Bronchial epithelial cell (primary cell): ENCODE measurements at regions not wholly inside any gene's neighbourhood (a gene's known extent, or its start where the extent isn't known, plus 50 kb on each side); places are given as distances from the start of the nearest gene placed in this dataset.

ENCODE experiments used
- DNase-seq: peaks from one replicate; pipeline ENCODE4 v3.0.0-alpha.2; 2010; ENCODE audit warnings: low read depth
- FAIRE-seq: peaks from 2 replicates; lab custom pipeline; 2011; peaks lifted over from hg19 to GRCh38; lab: Jason Lieb, UNC
- H3K27me3 ChIP-seq: 2 replicates; pipeline ENCODE4 v1.5.1; 2011; ENCODE audit warnings: low read length; ENCODE audit not compliant: control insufficient read depth, insufficient read depth
- H3K36me3 ChIP-seq: 2 replicates; pipeline ENCODE4 v1.5.1; 2011; ENCODE audit warnings: low read length; ENCODE audit not compliant: control insufficient read depth, insufficient read depth
- H3K4me3 ChIP-seq: 2 replicates; pipeline ENCODE4 v1.5.1; 2011; ENCODE audit warnings: mild to moderate bottlenecking, low read depth, low read length, control low read depth
- TF ChIP-seq, protein P1 (sequence below): IDR thresholded peaks from 2 replicates; pipeline ENCODE4 v1.5.1; 2011; ENCODE audit warnings: mild to moderate bottlenecking, moderate library complexity, low read length, control low read depth, inconsistent platforms; ENCODE audit not compliant: insufficient read depth, severe bottlenecking

DNA sequence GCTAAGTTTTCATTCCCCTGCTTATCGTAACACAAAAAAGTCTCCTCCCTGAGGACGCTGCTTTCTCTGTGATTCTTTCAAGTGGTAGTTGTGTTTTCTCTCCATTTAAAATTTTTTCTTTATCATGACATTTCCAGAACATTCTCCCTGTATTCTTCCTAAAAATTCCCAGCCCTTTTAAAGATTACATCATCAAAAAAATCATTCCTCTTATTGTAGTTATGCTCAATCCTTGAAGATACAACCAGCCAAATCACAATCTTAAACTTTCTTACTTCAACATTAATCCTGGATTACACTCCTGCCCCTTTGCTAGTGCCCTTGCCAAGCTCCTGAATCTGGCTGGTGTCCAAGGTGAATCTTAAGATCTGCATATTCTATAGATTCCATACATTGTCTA, 163.7 kb upstream of the CBLB start:
- no peaks in the 10 kb centered on the region for H3K36me3 ChIP-seq
- TF ChIP-seq, protein P1, sequence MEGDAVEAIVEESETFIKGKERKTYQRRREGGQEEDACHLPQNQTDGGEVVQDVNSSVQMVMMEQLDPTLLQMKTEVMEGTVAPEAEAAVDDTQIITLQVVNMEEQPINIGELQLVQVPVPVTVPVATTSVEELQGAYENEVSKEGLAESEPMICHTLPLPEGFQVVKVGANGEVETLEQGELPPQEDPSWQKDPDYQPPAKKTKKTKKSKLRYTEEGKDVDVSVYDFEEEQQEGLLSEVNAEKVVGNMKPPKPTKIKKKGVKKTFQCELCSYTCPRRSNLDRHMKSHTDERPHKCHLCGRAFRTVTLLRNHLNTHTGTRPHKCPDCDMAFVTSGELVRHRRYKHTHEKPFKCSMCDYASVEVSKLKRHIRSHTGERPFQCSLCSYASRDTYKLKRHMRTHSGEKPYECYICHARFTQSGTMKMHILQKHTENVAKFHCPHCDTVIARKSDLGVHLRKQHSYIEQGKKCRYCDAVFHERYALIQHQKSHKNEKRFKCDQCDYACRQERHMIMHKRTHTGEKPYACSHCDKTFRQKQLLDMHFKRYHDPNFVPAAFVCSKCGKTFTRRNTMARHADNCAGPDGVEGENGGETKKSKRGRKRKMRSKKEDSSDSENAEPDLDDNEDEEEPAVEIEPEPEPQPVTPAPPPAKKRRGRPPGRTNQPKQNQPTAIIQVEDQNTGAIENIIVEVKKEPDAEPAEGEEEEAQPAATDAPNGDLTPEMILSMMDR = no peak
- FAIRE-seq (no peak), DNase-seq (no peak)
- H3K4me3 ChIP-seq = no peak overlapping the region
- H3K27me3 ChIP-seq = no peaks in the 10 kb centered on the region

- DNase-seq = no peak
- TF ChIP-seq, protein P1 = no peak
- Histone ChIP-seq H3K4me3 (no peak overlapping the region), H3K36me3 (no peaks in the 10 kb centered on the region), H3K27me3 (no peaks in the 10 kb centered on the region)
- no peak for FAIRE-seq
Measured at GRCh38 chr3:106033654-106034053, 164.8 kb upstream of the CBLB start.

GRCh38 chr3:106034313-106034712, 165.5 kb upstream of the CBLB start:
- peak; percentile 87 for DNase-seq
- Histone ChIP-seq H3K27me3 (no peaks in the 10 kb centered on the region), H3K4me3 (no peak overlapping the region), H3K36me3 (no peaks in the 10 kb centered on the region)
- FAIRE-seq = no peak
- TF ChIP-seq, protein P1 = no peak

GRCh38 chr3:106035619-106036018, 166.8 kb upstream of the CBLB start:
- DNase-seq (no peak), FAIRE-seq (no peak)
- no peaks in the 10 kb centered on the region for H3K36me3 ChIP-seq
- TF ChIP-seq, protein P1 = no peak
- H3K4me3 ChIP-seq = no peak overlapping the region
- no peaks in the 10 kb centered on the region for H3K27me3 ChIP-seq

- TF ChIP-seq, protein P1 = no peak
- Histone ChIP-seq H3K36me3 (no peaks in the 10 kb centered on the region), H3K4me3 (no peak overlapping the region), H3K27me3 (no peaks in the 10 kb centered on the region)
- FAIRE-seq = no peak
- DNase-seq = no peak
Measured at GRCh38 chr3:106036696-106037095, 167.9 kb upstream of the CBLB start.

DNA sequence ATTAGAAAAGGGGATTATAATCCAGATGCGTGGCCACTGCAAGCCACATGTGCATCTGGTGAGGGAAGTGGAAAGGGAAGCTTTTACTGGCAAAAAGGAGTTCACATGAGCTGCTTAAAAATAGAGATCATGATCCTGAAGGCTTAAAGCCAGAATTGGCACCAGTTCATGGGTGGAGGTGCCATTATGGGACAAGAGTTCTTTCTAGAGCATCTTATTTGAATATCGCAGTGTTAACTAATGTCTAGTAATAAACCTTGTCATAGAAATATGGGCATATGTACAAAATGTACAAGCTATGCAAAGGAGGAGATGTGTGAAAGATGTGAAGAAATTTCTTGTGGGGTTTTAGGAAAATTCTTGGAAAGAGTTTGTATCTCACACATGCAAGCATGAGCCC, 178.4 kb upstream of the CBLB start:
- no peaks in the 10 kb centered on the region for H3K36me3 ChIP-seq
- TF ChIP-seq, protein P1 = no peak
- DNase-seq = no peak
- no peak for FAIRE-seq
- H3K4me3 ChIP-seq = no peak overlapping the region
- H3K27me3 ChIP-seq = no peaks in the 10 kb centered on the region
